Smooth muscle cell (in vitro differentiated cells): ENCODE measurements at regions not wholly inside any gene's neighbourhood (a gene's known extent, or its start where the extent isn't known, plus 50 kb on each side); places are given as distances from the start of the nearest gene placed in this dataset.

Experiments
- DNase-seq: peaks from one replicate; lab custom pipeline; 2025; ENCODE audit not compliant: unreplicated experiment; lab: John Stamatoyannopoulos, UW
- H2AFZ ChIP-seq: fragments of 200-600 bp; sonication (generic); 2 replicates; pipeline ENCODE4 v1.6.0; 2016; ENCODE audit warnings: antibody characterized with exemption, low read depth, mild to moderate bottlenecking
- H3F3A ChIP-seq: fragments of 200-600 bp; sonication (generic); 2 replicates; pipeline ENCODE4 v1.6.0; 2017; ENCODE audit warnings: antibody characterized with exemption, low read depth
- H3K27ac ChIP-seq: fragments of 200-600 bp; sonication (generic); 2 replicates; pipeline ENCODE4 v1.5.1; 2016; ENCODE audit warnings: low read depth, mild to moderate bottlenecking
- H3K27me3 ChIP-seq: fragments of 200-600 bp; sonication (generic); 2 replicates; pipeline ENCODE4 v1.6.1; 2016; ENCODE audit warnings: low read depth, mild to moderate bottlenecking
- H3K36me3 ChIP-seq: fragments of 200-600 bp; sonication (generic); 2 replicates; pipeline ENCODE4 v1.5.1; 2016; ENCODE audit warnings: low read depth
- H3K4me1 ChIP-seq: fragments of 200-600 bp; sonication (generic); 2 replicates; pipeline ENCODE4 v1.5.1; 2016; ENCODE audit warnings: low read depth
- H3K4me2 ChIP-seq: fragments of 200-600 bp; sonication (generic); 2 replicates; pipeline ENCODE4 v1.6.0; 2016; ENCODE audit warnings: mild to moderate bottlenecking
- H3K4me3 ChIP-seq: fragments of 200-600 bp; sonication (generic); 2 replicates; pipeline ENCODE4 v1.5.1; 2016; ENCODE audit warnings: mild to moderate bottlenecking
- H3K79me2 ChIP-seq: fragments of 200-600 bp; sonication (generic); 2 replicates; pipeline ENCODE4 v1.6.0; 2016; ENCODE audit warnings: low read depth, mild to moderate bottlenecking
- H3K9ac ChIP-seq: fragments of 200-600 bp; sonication (generic); 2 replicates; pipeline ENCODE4 v1.6.0; 2016; ENCODE audit warnings: low read depth
- H3K9me3 ChIP-seq: fragments of 200-600 bp; sonication (generic); replicated peaks from 2 replicates; pipeline ENCODE4 v1.5.1; 2016; ENCODE audit warnings: low read depth
- H4K20me1 ChIP-seq: fragments of 200-600 bp; sonication (generic); 2 replicates; pipeline ENCODE4 v1.6.0; 2016; ENCODE audit warnings: low read depth
- WGBS: methylation state at CpG from one replicate; pipeline ENCODE4 v1.1.7; 2016; ENCODE audit warnings: low lambda C conversion rate; 5-methylcytosine and 5-hydroxymethylcytosine counted together
- TF ChIP-seq, protein P1 (sequence below): fragments of 200-600 bp; sonication (generic); IDR thresholded peaks from 2 replicates; pipeline ENCODE4 v1.5.1; 2017; ENCODE audit warnings: borderline replicate concordance, mild to moderate bottlenecking, antibody characterized with exemption; ENCODE audit not compliant: insufficient read depth, poor library complexity, severe bottlenecking

DNA sequence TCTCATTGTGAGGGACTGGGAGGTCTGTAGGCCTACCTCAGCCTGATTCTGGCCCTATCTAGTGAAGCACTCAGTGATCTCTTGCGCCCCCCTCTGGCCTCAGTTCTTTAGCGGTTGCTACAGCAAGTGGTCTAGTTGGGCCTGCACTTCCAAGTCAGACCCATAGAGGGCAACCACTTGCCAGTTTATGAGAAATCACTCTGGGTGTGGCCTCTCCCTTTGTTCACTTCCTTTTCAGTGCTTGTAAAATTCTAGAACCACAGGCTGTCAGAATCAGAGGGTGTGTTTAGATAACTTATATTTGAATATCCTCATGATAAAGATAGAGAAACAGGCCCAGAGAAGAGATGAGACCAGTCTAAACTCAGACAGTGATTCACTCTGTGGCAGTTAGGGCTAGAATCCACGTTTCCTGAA lies 60.9 kb upstream of the LAS1L start:
- peak; percentile 51 for DNase-seq
- Histone ChIP-seq H3F3A (peaks cover 7% of the 10 kb centered on the region), H3K4me2 (peak overlapping the region; percentile 20), H3K79me2 (no peaks in the 10 kb centered on the region), H3K4me1 (peaks cover 3% of the 10 kb centered on the region), H3K27me3 (no peaks in the 10 kb centered on the region), H3K9ac (peak overlapping the region; percentile 77), H3K27ac (peak overlapping the region; percentile 97), H3K9me3 (no peaks in the 10 kb centered on the region), H3K36me3 (no peaks in the 10 kb centered on the region), H3K4me3 (no peak overlapping the region), H4K20me1 (no peaks in the 10 kb centered on the region), H2AFZ (no peak overlapping the region)
- 20% methylated on average over 3 of the region's 3 CpGs for WGBS
- TF ChIP-seq, protein P1, sequence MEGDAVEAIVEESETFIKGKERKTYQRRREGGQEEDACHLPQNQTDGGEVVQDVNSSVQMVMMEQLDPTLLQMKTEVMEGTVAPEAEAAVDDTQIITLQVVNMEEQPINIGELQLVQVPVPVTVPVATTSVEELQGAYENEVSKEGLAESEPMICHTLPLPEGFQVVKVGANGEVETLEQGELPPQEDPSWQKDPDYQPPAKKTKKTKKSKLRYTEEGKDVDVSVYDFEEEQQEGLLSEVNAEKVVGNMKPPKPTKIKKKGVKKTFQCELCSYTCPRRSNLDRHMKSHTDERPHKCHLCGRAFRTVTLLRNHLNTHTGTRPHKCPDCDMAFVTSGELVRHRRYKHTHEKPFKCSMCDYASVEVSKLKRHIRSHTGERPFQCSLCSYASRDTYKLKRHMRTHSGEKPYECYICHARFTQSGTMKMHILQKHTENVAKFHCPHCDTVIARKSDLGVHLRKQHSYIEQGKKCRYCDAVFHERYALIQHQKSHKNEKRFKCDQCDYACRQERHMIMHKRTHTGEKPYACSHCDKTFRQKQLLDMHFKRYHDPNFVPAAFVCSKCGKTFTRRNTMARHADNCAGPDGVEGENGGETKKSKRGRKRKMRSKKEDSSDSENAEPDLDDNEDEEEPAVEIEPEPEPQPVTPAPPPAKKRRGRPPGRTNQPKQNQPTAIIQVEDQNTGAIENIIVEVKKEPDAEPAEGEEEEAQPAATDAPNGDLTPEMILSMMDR = peak; percentile 84

DNA sequence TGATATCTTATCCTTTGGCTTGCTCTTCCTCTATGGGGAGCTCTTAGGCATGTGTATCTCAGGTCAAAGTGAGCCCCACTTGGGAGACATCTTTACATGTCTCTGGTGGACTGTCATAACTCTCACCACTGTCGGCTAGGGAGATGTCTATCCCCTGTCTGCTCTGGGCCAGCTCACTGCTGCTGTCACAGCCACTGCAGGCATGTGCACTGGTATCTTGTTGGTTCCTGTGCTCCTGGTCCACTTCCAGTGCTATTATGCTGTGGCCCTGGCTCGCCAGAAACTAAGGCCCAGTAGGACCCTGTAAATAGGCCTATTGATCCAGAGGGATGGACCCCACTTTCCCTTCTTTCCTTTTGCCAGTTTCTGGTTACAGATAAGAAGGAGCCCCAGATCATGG lies 56.6 kb upstream of the LAS1L start:
- Histone ChIP-seq H3K9me3 (no peaks in the 10 kb centered on the region), H4K20me1 (no peaks in the 10 kb centered on the region), H3K27me3 (no peaks in the 10 kb centered on the region), H3K36me3 (no peaks in the 10 kb centered on the region), H3K27ac (no peak overlapping the region), H3K79me2 (no peaks in the 10 kb centered on the region), H3K4me1 (no peaks in the 10 kb centered on the region), H3K4me3 (no peak overlapping the region), H2AFZ (no peak overlapping the region), H3F3A (no peaks in the 10 kb centered on the region), H3K9ac (no peak overlapping the region), H3K4me2 (no peak overlapping the region)
- TF ChIP-seq, protein P1 = no peak
- WGBS = 73% methylated on average over 2 of the region's 2 CpGs
- DNase-seq = no peak

DNA sequence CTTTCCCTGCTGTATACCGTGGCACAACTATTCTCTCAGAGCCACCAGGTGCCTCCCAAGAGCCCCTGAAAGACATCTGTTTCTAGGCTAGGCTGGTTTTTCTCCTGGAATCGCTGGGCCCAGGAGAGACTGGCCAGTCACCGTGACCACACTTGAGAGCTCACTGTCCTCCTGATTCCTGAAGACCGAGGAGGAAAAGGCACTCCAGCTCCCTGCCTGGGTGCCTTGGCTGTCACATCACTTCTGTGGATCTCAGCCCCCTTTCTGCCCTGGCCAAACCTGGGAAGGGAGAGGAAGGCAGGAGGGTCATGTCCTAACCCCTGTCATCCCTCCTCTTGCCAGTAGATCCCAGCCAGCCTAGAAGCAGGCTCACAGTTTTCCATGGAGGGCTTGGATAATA lies 54.7 kb upstream of the LAS1L start:
- 79% methylated on average over 4 of the region's 4 CpGs for WGBS
- Histone ChIP-seq H3K4me3 (no peak overlapping the region), H4K20me1 (no peaks in the 10 kb centered on the region), H3K27me3 (no peaks in the 10 kb centered on the region), H3K4me1 (no peaks in the 10 kb centered on the region), H2AFZ (no peak overlapping the region), H3K36me3 (no peaks in the 10 kb centered on the region), H3K9ac (no peak overlapping the region), H3K9me3 (no peaks in the 10 kb centered on the region), H3K79me2 (no peaks in the 10 kb centered on the region), H3F3A (no peaks in the 10 kb centered on the region), H3K4me2 (no peak overlapping the region), H3K27ac (no peak overlapping the region)
- no peak for DNase-seq
- TF ChIP-seq, protein P1 = no peak

DNA sequence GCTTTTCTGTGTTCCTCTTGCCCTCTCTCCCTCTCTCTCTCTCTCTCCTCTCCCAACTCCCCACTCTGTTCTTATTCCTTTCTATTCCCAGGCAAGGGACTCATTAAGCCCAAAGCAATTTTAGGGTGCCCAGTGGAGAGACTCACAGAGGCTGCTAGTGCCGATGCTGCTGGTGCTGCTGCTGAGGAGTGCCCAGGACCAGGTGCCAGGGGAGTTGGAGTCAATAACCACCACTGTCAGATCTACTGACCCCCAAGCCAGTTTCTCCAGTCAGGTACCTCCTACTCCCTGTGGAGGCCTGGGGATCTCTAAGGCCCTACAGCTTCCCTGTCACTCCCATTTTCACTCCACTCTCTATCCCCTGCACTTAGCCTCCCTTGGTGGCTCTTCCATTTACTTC lies 54.2 kb upstream of the LAS1L start:
- Histone ChIP-seq H3K4me1 (no peaks in the 10 kb centered on the region), H3K36me3 (no peaks in the 10 kb centered on the region), H3K27ac (peak overlapping the region; percentile 53), H3K27me3 (no peaks in the 10 kb centered on the region), H3K9me3 (no peaks in the 10 kb centered on the region), H3K4me2 (no peak overlapping the region), H4K20me1 (no peaks in the 10 kb centered on the region), H3K4me3 (no peak overlapping the region), H3K79me2 (no peaks in the 10 kb centered on the region), H2AFZ (no peak overlapping the region), H3F3A (no peaks in the 10 kb centered on the region), H3K9ac (no peak overlapping the region)
- WGBS = 88% methylated on average over 1 of the region's 1 CpG
- TF ChIP-seq, protein P1 = no peak
- DNase-seq = no peak
